NCI-H1417 (cell line): ENCODE measurements at regions not wholly inside any gene's neighbourhood (a gene's known extent, or its start where the extent isn't known, plus 50 kb on each side); places are given as distances from the start of the nearest gene placed in this dataset.

Experiments
- DNase-seq, 3 experiments: peaks; one replicate each; lab custom pipeline; 2025; lab: John Stamatoyannopoulos, UW

GRCh38 chr12:27382924-27383323 lies 50.3 kb downstream of the BMAL2 start:
- DNase-seq, result no peak

- DNase-seq, result peak; percentile 53 to 84 (median 62)
These were observed 51.0 kb downstream of the BMAL2 start for GRCh38 chr12:27383429-27384260.

GRCh38 chr12:27384261-27384590 lies 51.6 kb downstream of the BMAL2 start:
- DNase-seq, result no peak

- DNase-seq, result no peak
These were observed 53.3 kb downstream of the BMAL2 start for GRCh38 chr12:27385766-27386564.

GRCh38 chr12:27387473-27387872 lies 54.8 kb downstream of the BMAL2 start:
- no peak for DNase-seq

GRCh38 chr12:27388650-27389049 lies 56.0 kb downstream of the BMAL2 start:
- no peak for DNase-seq

- no peak for DNase-seq
These were observed 51.9 kb upstream of the SMCO2 start for GRCh38 chr12:27394676-27395075.

- DNase-seq, result no peak
These were observed 50.2 kb upstream of the SMCO2 start for GRCh38 chr12:27396216-27396815.
